HG03135 (cell line): ENCODE measurements at regions not wholly inside any gene's neighbourhood (a gene's known extent, or its start where the extent isn't known, plus 50 kb on each side); places are given as distances from the start of the nearest gene placed in this dataset.

Experiments
- ATAC-seq: cut with Tn5 transposase; IDR thresholded peaks from one replicate; pipeline ENCODE4 v1.9.1; 2021; ENCODE audit warnings: mild to moderate bottlenecking, moderate library complexity; ENCODE audit not compliant: unreplicated experiment

- no peak for ATAC-seq
These were observed 122.2 kb downstream of the SIK1 start for GRCh38 chr21:43304621-43305335.

DNA sequence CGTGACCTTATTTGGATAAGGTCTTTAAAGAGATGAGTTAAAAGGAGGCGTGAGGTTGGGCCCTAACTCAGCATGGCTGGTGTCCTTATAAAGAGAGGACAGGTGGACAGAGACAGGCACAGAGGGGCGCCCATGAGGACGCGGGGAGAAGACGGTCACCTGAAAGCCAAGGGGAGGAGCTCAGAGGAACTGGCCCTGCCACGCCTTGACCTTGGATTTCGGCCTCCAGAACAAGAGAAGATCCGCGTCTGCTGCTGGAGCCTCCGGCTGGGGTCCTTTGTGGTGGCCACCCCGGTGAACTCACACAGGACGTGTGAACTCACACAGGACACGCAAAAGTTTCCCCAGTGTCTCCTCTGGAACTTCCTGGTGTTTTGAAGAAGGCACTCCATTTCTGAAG lies 122.7 kb downstream of the SIK1 start:
- no peak for ATAC-seq

GRCh38 chr21:43303275-43304178 lies 123.4 kb downstream of the SIK1 start:
- no peak for ATAC-seq

- ATAC-seq, result no peak
These were observed 124.2 kb downstream of the SIK1 start for GRCh38 chr21:43302769-43303168.

DNA sequence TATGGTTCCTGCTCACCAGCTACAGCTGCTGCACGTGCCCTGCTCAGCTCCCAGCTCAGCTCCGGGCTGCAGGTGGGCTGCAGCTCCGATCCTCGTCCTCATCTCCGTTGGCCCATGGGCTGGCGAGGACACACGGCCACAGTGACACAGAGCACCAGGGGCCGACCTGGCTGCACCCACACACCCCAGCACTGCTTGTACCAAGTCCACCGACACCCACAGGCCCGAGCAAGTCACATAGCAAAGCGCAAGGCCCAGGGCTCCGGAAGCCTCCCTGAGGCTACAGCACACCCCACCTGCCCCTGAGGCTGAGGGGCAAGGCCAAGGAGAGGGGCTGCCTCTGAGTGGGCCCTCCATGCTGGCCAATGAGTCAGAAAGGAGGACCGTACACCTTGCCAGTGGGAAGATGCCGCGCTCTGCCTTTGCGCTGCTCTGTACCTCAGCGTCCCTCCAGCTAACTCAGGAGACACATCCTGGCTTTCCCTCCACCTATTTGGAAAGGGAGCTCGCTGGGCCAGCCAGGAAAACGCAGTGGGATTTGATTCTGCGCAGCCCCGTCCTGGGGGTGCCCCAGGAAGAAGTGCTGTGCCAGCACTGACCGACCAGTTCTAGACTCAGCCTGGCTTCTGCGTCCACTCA lies 124.8 kb downstream of the SIK1 start:
- no peak for ATAC-seq

DNA sequence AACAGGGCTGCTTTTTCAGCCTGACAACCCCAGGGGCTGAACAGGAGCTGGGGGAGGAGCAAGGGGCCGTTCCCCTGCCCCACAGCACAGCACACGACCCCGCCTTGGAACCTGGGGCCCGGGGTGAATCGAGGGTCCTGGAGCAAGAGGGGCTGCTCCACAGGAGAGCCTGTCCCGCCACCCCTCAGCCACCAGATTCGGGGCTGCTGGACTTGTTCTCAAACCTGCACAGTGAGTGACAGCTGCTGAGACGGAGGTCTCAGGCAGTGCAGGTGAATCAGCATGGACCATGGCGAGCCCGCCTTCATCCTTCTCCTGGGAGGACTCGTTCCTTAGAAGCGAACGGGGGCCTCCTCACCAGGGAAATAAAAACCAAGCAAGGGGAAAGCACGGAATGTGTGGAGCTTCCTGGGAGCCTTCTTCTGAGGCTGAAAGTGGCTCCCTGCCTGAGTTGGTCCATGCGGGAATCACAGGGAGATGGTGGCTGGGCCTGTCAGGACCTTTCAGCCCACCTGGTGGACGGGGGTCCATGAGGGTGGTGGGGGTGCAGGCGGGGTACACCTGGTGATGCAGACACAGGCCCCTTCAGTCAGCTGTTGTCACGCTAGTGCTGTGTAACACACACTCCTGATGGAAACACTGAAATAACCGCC lies 125.4 kb downstream of the SIK1 start:
- ATAC-seq, result no peak

DNA sequence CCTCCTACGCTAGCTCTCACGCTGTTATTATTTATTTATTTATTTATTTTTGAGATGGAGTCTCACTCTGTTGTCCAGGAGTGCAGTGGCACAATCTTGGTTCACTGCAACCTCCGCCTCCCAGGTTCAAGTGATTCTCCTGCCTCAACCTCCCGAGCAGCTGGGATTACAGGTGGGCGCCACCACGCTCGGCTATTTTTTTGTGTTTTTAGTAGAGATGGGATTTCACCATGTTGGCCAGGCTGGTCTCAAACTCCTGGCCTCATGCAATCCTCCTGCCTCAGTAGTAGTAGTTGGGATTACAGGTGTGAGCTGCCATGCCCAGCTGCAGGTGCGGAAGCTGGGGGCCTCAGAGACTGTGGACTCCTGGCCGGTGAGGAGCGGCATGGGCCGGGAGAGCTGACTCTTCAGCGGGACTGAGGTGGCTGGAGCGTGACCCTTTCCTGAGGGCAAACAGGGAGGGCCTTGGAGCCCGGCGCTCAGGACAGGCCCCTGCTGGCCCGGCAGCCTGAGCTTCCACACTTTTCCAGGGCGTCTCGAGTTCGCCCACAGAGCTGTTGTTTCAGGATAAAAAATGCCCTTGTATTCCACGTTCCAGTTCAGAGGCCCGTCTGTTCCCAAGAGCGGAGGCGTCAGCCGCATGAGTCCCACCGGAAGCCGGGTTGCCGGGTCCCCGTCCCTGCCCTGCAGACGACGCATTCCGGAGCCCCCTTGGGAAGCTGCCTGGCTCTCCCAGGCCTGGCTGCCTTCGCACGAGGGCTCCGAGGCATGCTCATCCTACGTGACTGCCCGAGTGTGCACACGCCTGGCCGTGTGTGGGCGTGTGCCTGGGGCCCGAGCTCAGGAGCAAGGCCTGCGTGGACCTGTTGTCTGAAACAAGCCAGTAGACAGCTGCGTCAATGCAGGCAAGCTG lies 126.2 kb downstream of the SIK1 start:
- ATAC-seq, result no peak

GRCh38 chr21:43299441-43300277 lies 127.3 kb downstream of the SIK1 start:
- no peak for ATAC-seq

DNA sequence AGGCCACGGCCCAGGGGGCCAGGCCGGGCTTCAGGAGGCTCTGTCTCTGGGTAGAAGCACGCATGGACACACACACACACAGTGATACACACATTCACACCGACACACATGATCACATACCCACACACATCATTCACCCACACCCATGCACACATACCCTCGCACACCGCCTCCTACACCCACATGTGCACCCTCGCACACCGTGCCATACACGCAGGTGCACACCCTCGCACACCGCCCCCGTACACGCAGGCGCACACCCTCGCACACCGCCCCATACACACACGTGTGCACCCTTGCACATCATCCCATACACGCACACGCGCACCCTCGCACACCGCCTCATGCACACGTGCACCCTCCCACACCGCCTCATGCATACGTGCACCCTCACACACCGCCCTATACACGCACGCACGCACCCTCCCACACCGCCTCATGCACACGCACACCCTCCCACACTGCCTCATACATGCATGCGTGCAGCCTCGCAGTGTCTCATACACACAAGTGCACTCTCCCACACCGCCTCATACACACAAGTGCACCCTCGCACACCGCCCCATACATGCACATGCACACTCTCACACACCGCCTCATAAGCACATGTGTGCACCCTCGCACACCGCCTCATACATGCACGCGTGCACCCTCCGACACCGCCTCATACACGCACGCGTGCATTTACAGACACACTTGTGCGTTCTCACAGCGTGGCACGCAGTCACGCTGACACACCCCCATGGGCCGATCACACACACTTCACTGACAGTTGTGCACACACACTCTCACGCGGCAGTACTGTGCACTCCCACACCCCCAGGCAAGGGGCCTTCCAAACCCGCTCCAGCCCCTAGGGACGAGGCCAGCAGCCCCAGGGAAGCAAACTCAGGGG lies 128.1 kb downstream of the SIK1 start:
- ATAC-seq, result no peak

DNA sequence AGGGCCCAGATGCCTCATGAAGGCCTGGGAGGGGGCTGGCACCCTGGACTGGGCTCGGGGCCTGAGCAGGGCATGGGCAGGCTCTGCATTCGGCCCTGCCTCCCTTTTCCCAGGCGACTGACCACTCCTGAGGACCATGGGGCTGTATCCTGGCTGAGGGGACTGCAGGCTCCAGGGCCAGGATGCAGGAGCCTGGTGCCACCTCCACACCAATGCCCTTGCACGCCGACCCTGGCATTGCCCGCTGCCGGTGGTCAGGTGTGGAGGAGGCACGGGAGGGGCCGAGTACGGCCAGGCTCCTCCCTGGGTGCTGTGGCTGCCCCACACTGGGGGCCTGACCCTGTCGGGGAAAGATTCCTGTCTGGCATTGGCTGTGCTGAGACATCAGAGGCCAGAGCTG lies 128.9 kb downstream of the SIK1 start:
- no peak for ATAC-seq

GRCh38 chr21:43297391-43297981 lies 128.7 kb downstream of the CRYAA start:
- no peak for ATAC-seq

GRCh38 chr21:43295066-43295958 lies 126.5 kb downstream of the CRYAA start:
- ATAC-seq, result no peak

DNA sequence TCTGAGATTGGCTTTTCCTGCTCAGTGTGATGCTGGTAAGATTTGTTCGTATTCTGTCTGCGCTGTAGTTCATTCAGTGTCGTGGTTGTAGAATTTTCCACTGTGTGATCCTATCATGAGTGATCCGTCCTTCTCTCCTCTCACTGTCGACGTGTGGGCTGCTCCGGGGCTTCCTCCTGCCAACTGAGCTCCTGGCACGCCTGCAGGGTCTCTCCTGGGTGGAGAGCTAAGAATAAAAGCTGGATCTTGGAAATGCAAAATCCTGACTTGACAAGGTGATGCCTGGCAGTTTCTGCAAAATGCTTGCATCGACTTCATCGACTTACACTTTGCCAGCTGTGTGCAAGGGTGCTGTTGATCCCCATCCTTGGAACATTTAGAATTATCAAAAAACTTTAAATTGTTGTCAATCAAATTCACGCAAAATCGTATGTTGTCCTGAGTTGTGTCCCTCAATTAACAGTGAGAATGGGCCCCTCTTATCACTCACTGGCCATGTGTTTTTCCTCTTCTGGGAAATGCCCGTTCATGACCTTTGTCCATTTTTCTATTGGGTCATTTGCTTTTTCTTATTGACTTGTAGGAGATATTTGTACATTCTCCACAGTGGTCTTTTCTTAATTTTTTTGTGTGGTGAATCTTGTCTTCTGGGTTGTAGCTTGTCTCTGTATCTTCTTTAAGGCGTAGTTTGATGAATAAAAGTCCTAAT lies 125.5 kb downstream of the CRYAA start:
- ATAC-seq, result no peak

DNA sequence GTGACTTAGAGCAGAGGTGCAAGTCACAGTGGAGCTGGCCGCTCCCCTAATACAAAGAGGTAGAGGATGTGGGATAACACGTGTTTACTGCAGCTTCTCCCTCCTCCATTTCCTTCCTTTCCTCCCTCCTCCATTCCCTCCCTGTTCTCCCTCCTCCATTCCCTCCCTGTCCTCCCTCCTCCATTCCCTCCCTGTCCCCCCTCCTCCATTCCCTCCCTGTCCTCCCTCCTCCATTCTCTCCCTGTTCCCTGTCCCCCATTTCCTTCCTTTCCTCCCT lies 124.0 kb downstream of the CRYAA start:
- ATAC-seq, result no peak

DNA sequence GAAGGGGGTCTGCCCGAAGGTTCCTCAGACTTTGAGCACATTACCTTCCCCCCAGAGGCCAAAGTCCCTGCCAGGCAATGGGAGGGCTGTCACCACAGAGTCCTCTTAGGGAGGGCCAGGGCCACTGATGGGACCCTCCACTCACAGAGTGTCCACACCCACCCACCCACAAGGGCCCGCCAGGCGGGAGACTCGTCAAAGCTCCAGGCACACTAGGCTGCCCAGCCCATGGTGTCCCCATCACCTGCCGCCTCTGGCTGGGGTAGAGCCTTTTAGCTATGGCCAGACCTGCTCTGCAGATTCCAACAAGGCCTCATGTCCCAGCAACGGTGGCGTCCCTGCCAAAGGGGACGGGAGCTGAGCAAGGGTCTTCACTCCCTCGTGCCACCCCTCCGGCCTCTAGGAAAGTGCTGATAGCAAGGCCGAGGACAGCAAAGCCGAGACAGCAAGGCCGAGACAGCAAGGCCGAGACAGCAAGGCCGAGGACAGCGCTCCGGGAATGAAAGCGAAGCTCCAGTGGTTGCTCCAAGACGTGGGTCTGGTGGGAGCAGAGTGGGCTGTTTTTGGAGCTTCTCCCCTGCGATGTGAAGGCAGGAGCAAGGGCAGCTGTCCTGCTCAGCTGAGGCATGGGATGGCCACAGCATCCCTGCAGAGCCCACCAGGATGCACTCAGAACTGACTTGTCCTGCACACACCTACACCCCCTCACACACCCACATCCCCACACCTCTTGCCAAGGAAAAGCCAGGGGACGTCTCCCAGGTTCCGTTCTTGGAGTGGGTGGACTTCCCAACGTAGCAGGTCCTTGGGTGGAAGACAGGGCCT lies 123.4 kb downstream of the CRYAA start:
- ATAC-seq, result no peak
